ENCODE measurements at regions not wholly inside any gene's neighbourhood (a gene's known extent, or its start where the extent isn't known, plus 50 kb on each side); places are given as distances from the start of the nearest gene placed in this dataset.
A peak's percentile ranks its signal among the peaks of the same experiment; 100 is the strongest.

GRCh38 chr3:70120357-70120966 lies 120.9 kb downstream of the SAMMSON start:
- peak; percentile 70 for DNase-seq (ENCODE audit: low read depth)

DNA sequence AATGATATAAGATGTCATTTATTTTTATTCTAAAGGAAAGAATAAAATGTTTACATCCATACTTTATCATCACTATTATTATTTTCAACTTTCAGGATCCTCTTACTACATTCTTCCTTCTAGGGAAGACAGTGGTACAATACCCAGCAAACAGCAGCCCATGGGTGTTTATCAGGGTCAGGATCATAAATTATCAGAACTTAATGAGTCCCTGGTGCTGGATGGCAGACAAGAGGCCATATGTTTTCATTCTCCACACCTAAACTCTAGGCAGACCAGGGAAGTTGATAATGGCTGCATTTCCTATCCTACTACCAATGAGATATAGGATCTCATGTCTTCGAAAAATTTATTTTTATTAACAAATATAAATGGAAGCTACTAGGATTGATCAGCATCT lies 127.7 kb downstream of the SAMMSON start:
- DNase-seq (ENCODE audit: low read depth), result no peak

DNA sequence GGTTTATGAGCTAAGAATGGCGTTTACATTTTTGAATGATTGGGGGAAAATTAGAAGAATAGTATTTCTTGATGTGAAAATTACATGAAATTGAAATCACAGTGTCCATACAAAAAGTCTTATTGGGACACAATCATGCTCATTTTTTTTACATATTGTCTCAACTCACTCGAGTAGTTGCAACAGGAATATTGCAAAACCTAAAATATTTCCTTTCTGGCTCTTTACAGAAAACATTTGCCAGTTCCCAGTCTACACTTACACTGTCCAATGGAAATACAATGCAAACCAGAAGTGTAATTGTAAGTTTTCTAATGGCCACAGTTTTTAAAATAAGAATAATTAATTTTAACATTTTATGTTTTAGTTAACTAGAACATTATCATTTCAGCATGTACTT lies 137.8 kb downstream of the SAMMSON start:
- no peak for DNase-seq (ENCODE audit: low read depth)

DNA sequence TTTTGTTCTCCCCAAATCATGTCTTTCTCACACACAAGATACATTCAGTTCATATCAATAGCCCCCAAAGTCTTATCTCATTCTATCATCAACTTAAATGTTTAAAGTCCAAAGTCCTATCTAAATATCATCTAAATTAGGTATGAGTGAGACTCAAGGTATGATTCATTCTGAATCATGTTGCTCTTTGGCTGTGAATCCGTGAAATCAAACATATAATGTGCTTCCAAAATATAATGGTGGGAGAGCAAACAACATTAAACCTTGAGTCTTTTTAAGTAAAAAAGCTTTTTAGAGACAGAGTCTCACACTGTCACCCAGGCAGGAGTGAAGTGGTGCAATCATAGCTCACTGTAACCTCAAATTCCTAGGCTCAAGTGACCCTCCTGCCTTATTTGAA lies 139.1 kb downstream of the SAMMSON start:
- no peak for DNase-seq (ENCODE audit: low read depth)

All from RPMI7951 (cell line).